SW480 (cell line): ENCODE measurements at regions not wholly inside any gene's neighbourhood (a gene's known extent, or its start where the extent isn't known, plus 50 kb on each side); places are given as distances from the start of the nearest gene placed in this dataset.

Experiments
- DNase-seq: peaks from one replicate; pipeline ENCODE4 v3.0.0-alpha.2; 2016; ENCODE audit warnings: low spot score

- DNase-seq, result no peak
Observed at GRCh38 chr16:9186061-9186460, 94.6 kb downstream of the HAPSTR1 start.

- no peak for DNase-seq
Observed at GRCh38 chr16:9188721-9189120, 97.3 kb downstream of the HAPSTR1 start.

GRCh38 chr16:9191274-9191850 is 99.9 kb downstream of the HAPSTR1 start:
- no peak for DNase-seq

GRCh38 chr16:9192746-9193145 is 101.3 kb downstream of the HAPSTR1 start:
- DNase-seq, result peak; percentile 25

- no peak for DNase-seq
Observed at GRCh38 chr16:9195287-9195686, 103.8 kb downstream of the HAPSTR1 start.

DNA sequence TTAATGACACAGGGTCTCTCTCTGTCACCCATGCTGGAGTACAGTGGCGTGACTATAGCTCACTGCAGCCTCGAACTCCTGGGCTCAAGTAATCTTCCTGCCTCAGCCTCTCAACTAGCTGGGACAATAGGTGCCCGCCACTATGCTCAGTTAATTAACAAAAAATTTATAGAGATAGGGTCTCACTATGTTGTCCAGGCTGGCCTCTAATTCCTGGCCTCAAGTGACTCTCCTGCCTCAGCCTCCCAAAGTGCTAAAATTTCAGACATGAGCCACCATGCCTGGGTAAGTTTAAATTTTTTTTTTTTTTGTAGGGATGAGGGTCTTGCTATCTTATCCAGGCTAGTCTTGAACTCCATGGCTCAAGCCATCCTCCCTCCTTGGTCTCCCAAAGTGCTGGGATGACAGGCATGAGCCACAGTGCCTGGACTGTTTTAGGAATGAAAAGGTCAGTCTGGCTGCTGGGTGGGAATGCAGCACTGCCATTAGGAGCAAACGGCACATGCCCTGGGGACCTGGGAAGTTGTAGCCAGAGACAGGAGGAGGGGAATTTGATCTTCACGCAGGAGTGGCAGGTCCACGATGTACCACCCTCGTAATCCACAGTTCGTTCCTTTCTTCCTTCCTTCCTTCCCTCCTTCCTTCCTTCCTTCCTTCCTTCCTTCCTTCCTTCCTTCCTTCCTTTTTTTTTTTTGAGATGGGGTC is 106.7 kb downstream of the HAPSTR1 start:
- no peak for DNase-seq

GRCh38 chr16:9199311-9199710 is 107.9 kb downstream of the HAPSTR1 start:
- DNase-seq, result no peak

- no peak for DNase-seq
Observed at GRCh38 chr16:9199751-9200150, 108.3 kb downstream of the HAPSTR1 start.

- no peak for DNase-seq
Observed at GRCh38 chr16:9203956-9204355, 112.5 kb downstream of the HAPSTR1 start.

DNA sequence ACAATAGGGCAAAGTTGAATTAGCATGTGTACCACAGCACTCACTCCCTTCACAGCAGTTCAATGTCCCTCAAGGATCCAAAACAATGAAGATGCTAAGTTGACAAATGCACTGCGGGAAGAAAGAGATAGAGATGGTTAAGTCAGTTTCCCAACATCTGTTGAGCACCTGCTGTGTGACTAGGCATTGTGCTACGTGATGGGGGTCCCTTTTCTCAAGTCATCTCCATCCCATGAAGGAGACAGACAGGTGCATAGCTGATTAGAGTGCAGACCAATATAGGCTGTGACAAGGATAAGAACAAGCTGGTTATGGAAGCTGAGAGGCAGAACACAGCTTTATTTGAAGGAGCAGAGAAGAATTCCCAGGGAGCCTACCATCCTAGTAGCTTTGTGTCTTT is 114.2 kb downstream of the HAPSTR1 start:
- no peak for DNase-seq

- peak; percentile 71 for DNase-seq
Observed at GRCh38 chr16:9206156-9206555, 114.7 kb downstream of the HAPSTR1 start.

DNA sequence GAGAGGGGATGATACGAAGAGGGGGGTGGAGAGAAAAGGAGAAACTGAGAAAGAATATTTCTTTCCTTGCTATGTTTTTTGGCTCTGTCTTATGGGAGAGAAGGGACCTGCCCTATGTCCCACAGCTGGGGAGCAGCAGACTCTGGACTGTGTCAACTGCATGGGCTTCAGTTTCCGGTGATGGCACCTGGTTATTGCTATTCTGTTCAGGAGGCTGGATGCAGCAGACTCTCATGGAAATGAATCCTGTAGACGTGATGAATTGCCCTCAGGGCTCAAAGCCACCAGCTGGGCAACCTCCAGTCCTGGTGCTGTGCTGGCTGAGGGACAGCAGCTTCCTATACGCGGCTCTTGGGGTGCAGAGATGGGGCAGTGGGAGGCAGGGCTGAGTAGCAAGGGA is 121.2 kb downstream of the HAPSTR1 start:
- no peak for DNase-seq

DNA sequence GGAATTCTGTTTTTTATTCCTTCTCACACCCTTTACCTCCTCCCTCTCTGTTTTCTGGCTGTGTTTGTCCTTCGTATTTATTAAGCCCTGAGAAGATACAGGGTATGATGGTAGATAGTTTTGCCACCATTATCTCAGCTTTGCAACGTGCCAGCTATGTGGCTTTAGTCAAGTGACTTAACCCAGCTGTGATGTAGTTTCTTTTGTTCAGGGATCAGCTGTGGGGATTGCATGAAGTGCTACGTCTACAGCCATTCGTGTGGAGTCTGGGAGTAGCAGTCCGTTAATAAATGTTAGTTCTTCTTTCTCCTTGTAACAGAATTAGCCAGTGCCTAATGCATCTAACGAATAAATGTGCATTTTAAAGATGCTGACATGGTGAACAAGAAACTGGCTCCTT is 128.4 kb downstream of the HAPSTR1 start:
- no peak for DNase-seq

DNA sequence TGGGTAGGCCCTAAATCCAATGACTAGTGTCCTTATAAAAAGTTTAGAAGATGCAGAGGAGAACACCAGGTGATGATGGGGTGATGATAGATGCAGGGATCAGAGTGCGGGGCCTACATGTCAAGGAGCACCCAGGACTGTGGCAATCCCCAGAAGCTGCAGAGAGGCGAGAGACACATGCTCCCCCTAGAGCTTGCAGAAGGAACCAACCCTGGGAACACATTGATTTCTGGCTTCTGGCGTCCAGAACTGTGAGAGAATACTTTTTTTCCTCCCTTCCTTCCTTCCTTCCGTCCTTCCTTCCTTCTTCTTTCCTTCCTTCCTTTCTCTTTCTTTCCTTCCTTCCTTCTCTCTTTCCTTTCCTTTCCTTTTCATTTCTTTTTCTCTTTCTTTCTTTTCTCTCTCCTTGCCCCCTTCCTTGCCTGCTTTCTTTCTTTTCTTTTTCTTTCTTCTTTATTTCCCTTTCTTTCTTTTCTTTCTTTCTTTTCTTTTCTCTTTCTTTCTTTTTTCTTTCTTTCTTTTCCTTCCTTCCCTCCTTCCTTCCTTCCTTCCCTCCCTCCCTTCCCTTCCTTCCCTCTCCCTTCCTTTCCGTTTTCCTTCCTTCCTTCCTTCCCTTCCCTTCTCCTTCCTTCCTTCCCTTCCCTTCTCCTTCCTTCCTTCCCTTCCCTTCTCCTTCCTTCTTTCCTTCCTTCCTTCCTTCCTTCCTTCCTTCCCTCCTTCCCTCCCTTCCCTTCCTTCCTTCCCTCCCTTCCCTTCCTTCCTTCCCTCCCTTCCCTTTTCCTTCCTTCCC is 134.3 kb downstream of the HAPSTR1 start:
- peak; percentile 32 for DNase-seq

- no peak for DNase-seq
Observed at GRCh38 chr16:9226924-9227323, 135.5 kb downstream of the HAPSTR1 start.

DNA sequence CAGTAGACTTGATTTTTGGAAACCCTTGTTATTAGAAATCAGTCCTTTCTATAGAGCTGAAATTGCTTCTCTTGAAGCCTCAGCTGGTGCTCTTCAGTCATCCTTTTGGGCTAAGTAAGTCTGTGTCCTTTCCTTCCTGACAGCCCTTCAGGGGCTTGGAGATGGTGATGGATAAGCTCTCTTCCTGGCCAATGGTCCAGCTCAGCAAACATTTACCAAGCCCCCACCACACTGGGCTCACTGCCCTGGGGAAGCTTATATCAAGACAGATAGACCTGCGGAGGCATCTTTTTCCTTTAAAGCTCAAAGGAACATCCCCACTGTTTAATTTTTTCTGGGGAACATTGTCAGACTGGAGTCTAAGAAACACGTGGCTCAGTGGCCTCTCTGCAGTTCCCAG is 139.6 kb downstream of the HAPSTR1 start:
- DNase-seq, result no peak

DNA sequence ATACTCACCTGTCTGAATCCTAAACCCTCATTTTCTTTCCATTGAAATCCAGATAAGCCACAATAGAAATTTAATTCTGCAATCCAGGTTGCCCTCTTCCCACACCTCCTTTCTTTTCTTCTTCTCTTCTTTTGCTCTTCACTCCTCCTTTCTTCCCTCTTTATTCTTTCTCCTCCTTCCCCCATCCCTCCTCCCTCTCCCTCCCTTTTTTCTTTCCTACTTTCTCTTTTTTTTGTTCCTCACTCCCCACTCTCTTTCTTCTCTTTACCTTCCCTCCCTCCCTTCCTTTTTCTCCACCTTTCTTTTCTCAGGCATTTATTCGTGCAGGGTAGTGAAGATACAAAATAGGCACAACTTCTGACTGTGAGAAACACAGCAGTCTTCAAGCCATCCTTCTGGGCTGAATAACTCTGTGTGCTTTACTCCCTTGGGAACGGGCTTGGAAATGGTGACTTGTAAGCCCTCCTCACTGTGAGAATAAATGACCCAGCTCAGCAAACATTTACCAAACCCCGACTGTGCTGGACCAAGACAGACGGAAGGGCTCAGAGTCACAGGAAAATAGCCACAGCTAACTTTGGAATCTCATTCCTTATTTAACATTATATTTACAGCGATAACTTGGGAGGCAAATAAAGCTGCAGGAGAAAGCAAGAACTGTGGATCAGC is 140.8 kb downstream of the HAPSTR1 start:
- no peak for DNase-seq

GRCh38 chr16:9235867-9236266 is 144.4 kb downstream of the HAPSTR1 start:
- no peak for DNase-seq

- DNase-seq, result no peak
Observed at GRCh38 chr16:9236319-9236718, 144.9 kb downstream of the HAPSTR1 start.

DNA sequence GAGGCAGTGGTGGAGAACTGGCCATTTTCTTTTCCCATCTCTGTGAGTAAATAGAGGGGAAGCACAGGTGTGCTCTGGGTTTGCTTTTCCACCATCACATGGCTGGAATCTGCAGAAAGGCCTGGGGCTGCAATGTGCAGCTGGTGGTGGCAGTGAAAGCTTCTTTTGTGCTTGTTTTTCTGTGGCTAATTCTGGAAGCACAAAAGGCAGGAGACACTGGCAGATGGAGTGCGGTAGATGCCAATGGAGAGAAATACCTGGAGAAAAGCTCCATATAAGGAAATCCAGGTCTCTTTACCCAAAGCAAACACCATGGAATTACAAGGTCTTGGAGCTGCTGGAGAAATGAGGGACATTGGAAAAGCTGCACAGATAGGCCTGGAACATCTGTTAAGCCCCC is 146.9 kb downstream of the HAPSTR1 start:
- no peak for DNase-seq

- DNase-seq, result no peak
Observed at GRCh38 chr16:9241177-9241576, 149.7 kb downstream of the HAPSTR1 start.

- DNase-seq, result no peak
Observed at GRCh38 chr16:9248162-9248561, 156.7 kb downstream of the HAPSTR1 start.

DNA sequence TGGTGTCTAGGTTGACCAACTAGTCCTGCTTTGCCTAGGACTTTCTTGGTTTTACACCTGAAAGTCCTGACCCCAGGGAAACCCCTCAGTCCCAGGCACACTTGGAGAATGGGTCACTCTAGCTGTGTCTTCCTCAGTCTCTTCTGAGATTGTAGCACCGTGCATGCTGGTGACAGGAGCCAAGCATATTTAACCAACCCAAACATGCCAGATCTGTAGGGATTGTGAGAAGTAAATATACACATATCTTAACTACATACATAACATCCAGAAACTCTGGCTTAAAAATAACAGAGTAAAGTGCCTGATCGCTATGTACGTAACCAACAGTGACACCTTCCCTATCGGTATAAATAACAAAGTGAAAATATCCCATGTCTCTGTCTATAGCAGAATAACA is 158.1 kb downstream of the HAPSTR1 start:
- no peak for DNase-seq
